GM12864 (cell line): ENCODE measurements at regions not wholly inside any gene's neighbourhood (a gene's known extent, or its start where the extent isn't known, plus 50 kb on each side); places are given as distances from the start of the nearest gene placed in this dataset.
A peak's percentile ranks its signal among the peaks of the same experiment; 100 is the strongest.

Experiments
- DNase-seq: peaks from one replicate; pipeline ENCODE4 v3.0.0-alpha.2; 2011; ENCODE audit warnings: low read depth
- H3K4me3 ChIP-seq: 2 replicates; pipeline ENCODE4 v1.5.1; 2011; ENCODE audit warnings: mild to moderate bottlenecking, low read depth, low read length, control low read depth
- TF ChIP-seq, protein P1 (sequence below): IDR thresholded peaks from 2 replicates; pipeline ENCODE4 v1.5.1; 2011; ENCODE audit warnings: low read depth, mild to moderate bottlenecking, moderate library complexity, low read length, control low read depth, inconsistent platforms; ENCODE audit errors: missing control alignments

DNA sequence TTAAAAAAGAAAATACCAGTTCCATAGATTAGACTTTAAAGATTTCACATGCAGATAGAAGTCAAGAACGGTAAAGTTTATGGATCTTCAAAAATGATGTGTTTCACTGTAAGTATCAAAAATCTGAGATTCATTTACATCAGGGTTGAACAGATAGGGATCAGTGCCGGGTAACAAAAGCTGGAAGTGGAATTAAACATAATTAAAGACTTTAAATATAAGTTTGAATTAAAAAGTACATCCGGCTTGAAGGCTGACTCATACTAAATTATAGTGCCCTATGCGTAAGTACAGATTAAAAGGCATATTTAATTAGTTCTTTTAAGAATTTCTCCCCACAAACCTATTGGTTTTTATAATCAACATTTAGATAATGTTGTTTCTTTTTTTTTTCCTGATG lies 312.7 kb downstream of the PRL start:
- no peak overlapping the region for H3K4me3 ChIP-seq
- no peak for DNase-seq
- TF ChIP-seq, protein P1, sequence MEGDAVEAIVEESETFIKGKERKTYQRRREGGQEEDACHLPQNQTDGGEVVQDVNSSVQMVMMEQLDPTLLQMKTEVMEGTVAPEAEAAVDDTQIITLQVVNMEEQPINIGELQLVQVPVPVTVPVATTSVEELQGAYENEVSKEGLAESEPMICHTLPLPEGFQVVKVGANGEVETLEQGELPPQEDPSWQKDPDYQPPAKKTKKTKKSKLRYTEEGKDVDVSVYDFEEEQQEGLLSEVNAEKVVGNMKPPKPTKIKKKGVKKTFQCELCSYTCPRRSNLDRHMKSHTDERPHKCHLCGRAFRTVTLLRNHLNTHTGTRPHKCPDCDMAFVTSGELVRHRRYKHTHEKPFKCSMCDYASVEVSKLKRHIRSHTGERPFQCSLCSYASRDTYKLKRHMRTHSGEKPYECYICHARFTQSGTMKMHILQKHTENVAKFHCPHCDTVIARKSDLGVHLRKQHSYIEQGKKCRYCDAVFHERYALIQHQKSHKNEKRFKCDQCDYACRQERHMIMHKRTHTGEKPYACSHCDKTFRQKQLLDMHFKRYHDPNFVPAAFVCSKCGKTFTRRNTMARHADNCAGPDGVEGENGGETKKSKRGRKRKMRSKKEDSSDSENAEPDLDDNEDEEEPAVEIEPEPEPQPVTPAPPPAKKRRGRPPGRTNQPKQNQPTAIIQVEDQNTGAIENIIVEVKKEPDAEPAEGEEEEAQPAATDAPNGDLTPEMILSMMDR: no peak

DNA sequence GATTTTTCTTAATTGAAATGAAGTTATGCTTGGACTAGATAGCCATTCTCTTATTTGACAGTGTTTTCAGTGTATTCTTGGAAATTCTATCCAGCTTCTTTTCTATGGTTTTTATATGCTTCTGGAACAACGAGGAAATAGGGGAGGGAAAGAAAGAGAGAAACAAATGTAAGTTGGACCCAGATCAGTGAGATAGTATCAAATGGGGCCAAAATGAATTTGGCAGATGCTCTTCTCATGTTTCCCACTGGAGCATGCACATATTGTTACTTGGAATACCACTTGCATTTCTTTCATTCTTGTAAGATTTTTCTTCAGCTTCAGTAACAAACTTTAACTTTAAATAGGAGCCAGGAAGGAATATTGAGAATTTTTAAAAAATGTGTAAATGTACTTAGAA lies 312.3 kb downstream of the PRL start:
- H3K4me3 ChIP-seq: no peak overlapping the region
- TF ChIP-seq, protein P1: no peak
- DNase-seq: no peak

- no peak for DNase-seq
- H3K4me3 ChIP-seq: no peak overlapping the region
- TF ChIP-seq, protein P1: no peak
Measured at GRCh38 chr6:21985904-21986303, 310.9 kb downstream of the PRL start.

- no peak overlapping the region for H3K4me3 ChIP-seq
- TF ChIP-seq, protein P1: no peak
- DNase-seq: no peak
Measured at GRCh38 chr6:21986703-21987102, 310.1 kb downstream of the PRL start.

GRCh38 chr6:21987501-21987957 lies 309.3 kb downstream of the PRL start:
- no peak overlapping the region for H3K4me3 ChIP-seq
- TF ChIP-seq, protein P1: no peak
- DNase-seq: peak; percentile 8

DNA sequence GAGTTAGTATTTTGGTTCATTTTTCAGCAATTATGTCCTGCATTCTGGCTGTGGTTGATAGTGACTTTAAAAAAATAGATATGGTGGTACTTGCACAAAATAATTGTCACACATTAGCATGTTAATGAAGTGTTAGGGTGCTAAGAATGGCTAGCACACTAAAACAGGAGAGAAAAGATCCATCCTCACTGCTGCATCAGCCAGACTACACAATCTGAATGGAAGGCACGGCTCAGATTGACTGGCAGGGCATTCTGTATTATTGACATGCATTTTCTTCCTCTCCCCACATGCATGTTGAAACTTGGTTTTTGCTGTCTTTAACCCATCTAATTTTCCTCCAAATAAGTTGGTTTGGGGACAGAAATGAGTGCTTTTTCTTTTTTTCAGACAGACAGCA lies 306.3 kb downstream of the PRL start:
- TF ChIP-seq, protein P1: no peak
- no peak overlapping the region for H3K4me3 ChIP-seq
- DNase-seq: no peak

DNA sequence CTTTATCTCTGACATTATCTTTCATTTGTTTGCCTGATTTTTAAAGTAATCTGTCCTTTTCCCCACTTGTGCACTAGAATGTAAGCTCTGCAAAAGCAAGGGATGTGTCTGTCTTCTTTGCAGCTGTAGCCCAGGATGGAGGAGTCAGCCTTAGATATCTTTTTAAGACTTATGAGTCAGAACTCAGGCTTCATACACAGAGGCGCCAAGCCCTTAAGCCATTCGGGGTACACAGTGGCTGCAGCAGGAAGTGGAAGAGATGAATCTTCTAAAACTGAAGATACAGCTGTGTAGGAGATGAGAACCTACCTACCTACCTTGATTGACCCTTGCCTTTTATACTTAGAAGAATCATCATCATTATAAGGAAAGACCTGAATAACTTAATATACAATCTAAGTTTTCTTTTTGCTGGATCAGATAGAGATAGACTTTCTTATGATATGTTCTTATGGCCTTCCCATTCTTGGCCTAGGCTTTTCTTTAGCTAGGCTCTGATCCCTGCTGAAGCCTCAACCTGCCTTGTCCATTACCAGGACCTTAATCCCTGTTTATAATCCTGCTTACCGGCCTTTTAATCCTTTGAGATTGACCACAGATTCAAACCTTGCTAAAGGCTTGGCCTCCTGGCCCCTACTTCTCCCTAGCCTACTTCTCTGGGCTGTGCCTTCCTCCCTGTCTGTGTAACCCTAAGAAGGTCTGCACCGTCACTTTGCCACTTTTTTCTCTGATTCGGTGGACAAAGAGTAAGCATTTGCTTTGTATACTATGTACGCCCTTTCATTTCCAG lies 304.5 kb downstream of the PRL start:
- no peak overlapping the region for H3K4me3 ChIP-seq
- DNase-seq: no peak
- TF ChIP-seq, protein P1: no peak
